ENCODE measurements at regions not wholly inside any gene's neighbourhood (a gene's known extent, or its start where the extent isn't known, plus 50 kb on each side); places are given as distances from the start of the nearest gene placed in this dataset.

- TF ChIP-seq ZBTB14 (CRISPR knock-in tag; IDR thresholded peaks at IDR 0.05): no peak
- no peak for TF ChIP-seq SPEN (CRISPR knock-in tag; IDR thresholded peaks at IDR 0.05; ENCODE audit: low read depth)
- no peak for TF ChIP-seq ZNF484 (CRISPR knock-in tag; IDR thresholded peaks at IDR 0.05; ENCODE audit: borderline replicate concordance, low read depth)
- no peak for TF ChIP-seq ZNF510 (CRISPR knock-in tag; IDR thresholded peaks at IDR 0.05; ENCODE audit: low read depth)
These were observed 112.2 kb upstream of the COPS8 start (continued) for GRCh38 chr2:236973343-236973980.

- H3K27ac ChIP-seq (ENCODE audit: extremely low read length, insufficient read depth, low read length): no peak overlapping the region
- in situ Hi-C loops (cut with HindIII; ENCODE audit: extremely low pct_ligation_motif_present, low pct_unique_long_range_greater_than_20kb): no loop called here
- ChIA-PET POLR2A (no interaction called here), CTCF (ENCODE audit: low intra/inter-chr PET ratio, low total read pairs) (no interaction called here)
- H3K4me3 ChIP-seq (replicated peaks in 1 of 3; ENCODE audit: insufficient read depth in 1 of 3, low read depth in 2 of 3, low read length in 3 of 3): no peak overlapping the region
- DNase-seq (ENCODE audit: low spot score): no peak
- intact Hi-C loops (cut with micrococcal nuclease; ENCODE audit: unreplicated experiment): no loop called here
- no peak overlapping the region for H3K4me2 ChIP-seq (ENCODE audit: low read depth, low read length)
- H3K9ac ChIP-seq (ENCODE audit: insufficient read depth, low read depth, low read length): no peak overlapping the region
- FAIRE-seq: no peak
- peaks cover 0 to 3% of the 10 kb centered on the region in 2 experiments; a peak in 2 of 5 replicates for H3K27me3 ChIP-seq (ENCODE audit: control insufficient read depth in 1 of 2, insufficient read depth in 2 of 2, low read length in 2 of 2)
- ATAC-seq: no peak
- H3K79me2 ChIP-seq (ENCODE audit: insufficient read depth, low read length): no peaks in the 10 kb centered on the region
- H2AFZ ChIP-seq (ENCODE audit: low read length): no peak overlapping the region
- no peaks in the 10 kb centered on the region for H3K9me3 ChIP-seq (ENCODE audit: low read length)
- H3K4me1 ChIP-seq (ENCODE audit: insufficient read depth, low read length): peaks cover 80% of the 10 kb centered on the region
- H4K20me1 ChIP-seq (ENCODE audit: insufficient read depth, low read length): no peaks in the 10 kb centered on the region
- no TSS peak for BruUV-seq (replicated peaks)
- H3K36me3 ChIP-seq (replicated peaks in 1 of 2; ENCODE audit: control insufficient read depth in 1 of 2, insufficient read depth in 2 of 2, low read length in 2 of 2): no peaks in the 10 kb centered on the region
- TF ChIP-seq ZHX1 (CRISPR knock-in tag; IDR thresholded peaks at IDR 0.05; ENCODE audit: low read depth) (no peak), MAFF (IDR thresholded peaks at IDR 0.05; ENCODE audit: low read depth, low read length) (peak; percentile 28; the same call in 1 of the 2 replicates), ZBTB14 (CRISPR knock-in tag; IDR thresholded peaks at IDR 0.05) (no peak), GLI4 (CRISPR knock-in tag; IDR thresholded peaks at IDR 0.05; ENCODE audit: borderline replicate concordance) (no peak), BCL6 (CRISPR knock-in tag; IDR thresholded peaks at IDR 0.05) (no peak), ZBTB10 (CRISPR knock-in tag; IDR thresholded peaks at IDR 0.05; ENCODE audit: borderline replicate concordance) (no peak), ZSCAN20 (CRISPR knock-in tag; IDR thresholded peaks at IDR 0.05; ENCODE audit: borderline replicate concordance) (no peak), EHMT2 (IDR thresholded peaks at IDR 0.05; ENCODE audit: borderline replicate concordance, low read depth, low read length) (no peak), KDM6A (CRISPR knock-in tag; IDR thresholded peaks at IDR 0.05; ENCODE audit: low read depth) (no peak), ELK4 (CRISPR knock-in tag; IDR thresholded peaks at IDR 0.05; ENCODE audit: borderline replicate concordance) (no peak)
These were observed 111.5 kb upstream of the COPS8 start for GRCh38 chr2:236974148-236974547.

Data from HepG2 (cell line).